ENCODE measurements at regions not wholly inside any gene's neighbourhood (a gene's known extent, or its start where the extent isn't known, plus 50 kb on each side); places are given as distances from the start of the nearest gene placed in this dataset.
A peak's percentile ranks its signal among the peaks of the same experiment; 100 is the strongest.

DNA sequence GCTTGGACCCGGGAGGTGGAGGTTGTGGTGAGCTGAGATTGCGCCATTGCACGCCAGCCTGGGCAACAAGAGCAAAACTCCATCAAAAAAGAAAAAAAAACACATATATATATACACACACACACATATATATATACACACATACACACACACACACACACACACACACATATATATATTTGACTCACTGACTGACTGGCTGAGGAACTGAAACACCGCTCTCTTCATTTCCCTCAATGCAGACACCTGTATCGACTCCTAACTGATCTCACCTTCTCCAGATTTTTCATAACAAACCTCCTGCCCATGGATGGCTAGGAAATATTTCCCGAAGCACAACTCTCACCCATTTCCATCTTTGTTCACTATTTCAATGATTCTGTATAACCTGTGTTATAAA is 140.7 kb upstream of the ANO3 start:
- Mint-ChIP-seq H3K36me3 (no peaks in the 10 kb centered on the region), H3K9me3 (peaks cover 5 to 17% of the 10 kb centered on the region in 2 donors), H3K27ac (peak overlapping the region in 1 of 2 donors; percentile 56)
- ATAC-seq (no peak), DNase-seq (ENCODE audit: low spot score in 2 of 2) (no peak)

DNA sequence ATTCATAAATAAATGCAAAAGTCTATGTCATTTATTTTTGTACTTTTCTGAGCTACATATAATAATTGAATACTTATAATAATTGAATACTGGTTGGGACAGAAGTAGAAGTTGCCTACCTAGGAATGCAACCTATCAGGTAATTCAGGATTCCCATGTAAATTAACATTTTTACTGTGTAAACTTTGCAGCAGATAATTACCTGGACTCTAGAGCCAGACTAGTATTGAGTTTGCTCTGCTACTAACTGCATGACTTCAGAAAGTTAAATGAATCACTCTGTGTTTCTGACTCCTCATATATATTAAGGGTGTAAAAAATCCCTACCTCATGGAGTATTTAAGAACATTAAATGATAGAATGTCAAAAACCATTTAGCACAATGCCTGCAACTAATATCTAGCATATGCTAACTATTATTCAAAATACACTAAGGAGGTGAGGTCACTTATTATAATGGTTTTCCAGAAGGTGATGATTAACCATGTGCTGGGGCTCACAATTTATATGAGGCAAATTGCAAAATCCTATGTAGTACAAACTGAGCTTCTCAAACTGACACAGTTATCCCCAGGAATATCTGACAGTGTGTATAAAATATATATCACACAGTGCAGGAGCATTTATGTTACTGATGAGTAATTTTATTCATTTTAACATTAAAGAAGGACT is 138.1 kb upstream of the ANO3 start:
- DNase-seq (ENCODE audit: low spot score in 2 of 2) (no peak), ATAC-seq (no peak)
- H3K9me3 Mint-ChIP-seq = peaks cover 17% of the 10 kb centered on the region in 2 donors
- H3K36me3 Mint-ChIP-seq = no peaks in the 10 kb centered on the region
- no peak overlapping the region for H3K27ac Mint-ChIP-seq

DNA sequence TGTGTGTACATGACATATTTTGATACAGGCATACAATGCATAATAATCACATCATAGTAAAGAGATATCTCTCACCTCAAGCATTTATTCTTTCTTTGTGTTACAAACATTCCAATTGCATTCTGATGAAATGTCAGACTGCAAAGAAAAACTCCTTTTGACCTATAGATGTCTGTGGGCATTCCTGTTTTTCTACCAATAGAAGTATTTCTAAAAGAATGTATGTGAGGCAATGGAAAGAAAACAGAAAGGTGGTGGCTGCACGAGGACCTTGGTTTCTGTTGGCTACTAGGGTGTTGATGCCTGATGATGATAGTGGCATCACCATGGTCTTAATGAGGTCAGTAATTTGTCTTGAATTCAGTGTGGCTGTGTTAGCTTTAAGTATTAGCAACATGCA is 137.0 kb upstream of the ANO3 start:
- DNase-seq (ENCODE audit: low spot score in 2 of 2) (no peak), ATAC-seq (no peak)
- Mint-ChIP-seq H3K36me3 (no peaks in the 10 kb centered on the region), H3K9me3 (peaks cover 17 to 18% of the 10 kb centered on the region in 2 donors), H3K27ac (no peak overlapping the region)

DNA sequence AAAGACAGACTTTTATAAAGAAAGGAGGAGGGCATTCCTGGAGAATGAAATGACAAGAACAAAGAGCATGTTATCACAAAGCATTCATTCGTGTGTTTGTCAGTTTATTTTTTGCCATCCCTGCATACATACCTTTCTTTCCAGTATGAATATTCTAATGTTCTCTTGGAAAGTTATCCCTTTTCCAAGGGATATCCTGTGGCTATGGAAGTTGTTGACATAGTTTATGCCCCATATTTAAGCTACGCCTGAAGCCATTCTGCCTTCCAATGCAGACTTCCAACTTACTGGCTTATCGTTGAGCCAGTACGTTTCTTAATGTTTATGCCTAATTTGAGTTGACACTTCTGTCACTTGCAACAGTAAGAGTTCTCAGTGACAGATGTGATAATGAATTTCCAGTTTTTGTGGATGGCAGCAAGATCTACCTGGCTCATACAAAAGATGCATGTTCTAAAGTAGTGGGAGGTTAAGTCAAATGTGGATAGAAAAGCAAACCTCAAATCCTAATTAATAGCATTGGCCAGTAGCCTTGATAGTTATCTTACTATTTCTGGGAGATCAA is 133.3 kb upstream of the ANO3 start:
- Mint-ChIP-seq H3K9me3 (peaks cover 9 to 13% of the 10 kb centered on the region in 2 donors), H3K27ac (no peak overlapping the region), H3K36me3 (no peaks in the 10 kb centered on the region)
- ATAC-seq = no peak
- DNase-seq (ENCODE audit: low spot score in 2 of 2) = no peak

DNA sequence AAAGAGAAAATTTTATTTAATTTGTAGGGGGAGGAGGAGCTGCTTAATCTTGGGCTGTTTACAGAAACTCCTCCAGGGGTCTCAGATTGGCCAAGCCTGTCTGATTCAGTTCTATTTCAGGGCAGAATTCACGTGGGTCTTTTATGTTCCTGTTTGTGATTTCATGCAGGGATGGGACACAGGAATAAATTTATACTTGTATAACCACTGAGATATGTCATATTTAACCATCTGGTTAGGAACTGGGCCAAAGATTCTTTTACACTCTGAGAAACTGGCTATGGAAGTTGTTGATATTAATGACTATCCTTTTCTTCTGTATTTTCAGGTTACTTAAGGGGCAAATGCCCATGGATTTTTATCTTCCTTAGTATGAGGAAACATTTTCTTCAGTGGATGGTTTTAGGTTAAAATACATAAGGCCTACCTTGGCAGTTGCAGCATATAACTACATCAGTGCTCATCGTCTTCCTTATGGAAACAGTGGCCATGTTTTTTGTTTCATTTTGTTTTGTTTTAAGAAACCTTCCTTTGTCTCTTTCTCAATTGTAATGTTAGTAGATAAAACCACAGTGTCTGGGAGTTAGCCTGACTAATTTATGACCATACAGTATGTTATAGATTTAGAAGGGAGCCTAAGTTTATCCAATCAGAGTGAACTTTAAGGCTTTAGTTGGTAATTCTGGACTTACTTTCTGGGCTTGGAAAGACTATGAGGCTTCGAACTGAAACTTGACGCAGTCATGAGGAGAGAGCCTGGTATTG is 132.4 kb upstream of the ANO3 start:
- Mint-ChIP-seq H3K36me3 (no peaks in the 10 kb centered on the region), H3K27ac (no peak overlapping the region), H3K9me3 (peaks cover 5 to 13% of the 10 kb centered on the region in 2 donors)
- ATAC-seq (no peak), DNase-seq (ENCODE audit: low spot score in 2 of 2) (no peak)

DNA sequence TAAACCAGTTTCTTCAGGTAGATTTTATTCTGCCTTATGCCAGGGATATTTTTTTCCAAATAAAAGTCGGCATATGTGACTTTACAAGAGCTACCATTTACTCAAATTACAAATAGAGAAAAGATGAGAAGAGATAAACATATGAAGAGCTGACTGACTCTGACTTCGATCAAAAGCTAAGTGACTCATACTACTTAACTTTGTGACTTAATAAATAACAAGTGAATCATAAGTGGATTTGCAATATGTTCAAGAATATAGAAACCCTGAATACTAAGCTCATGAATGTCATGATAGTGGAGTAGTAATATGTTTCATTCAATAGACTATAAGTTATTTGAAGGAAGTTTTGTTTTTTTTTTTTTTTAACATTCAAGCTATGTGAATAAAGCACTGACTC is 130.5 kb upstream of the ANO3 start:
- no peak for ATAC-seq

DNA sequence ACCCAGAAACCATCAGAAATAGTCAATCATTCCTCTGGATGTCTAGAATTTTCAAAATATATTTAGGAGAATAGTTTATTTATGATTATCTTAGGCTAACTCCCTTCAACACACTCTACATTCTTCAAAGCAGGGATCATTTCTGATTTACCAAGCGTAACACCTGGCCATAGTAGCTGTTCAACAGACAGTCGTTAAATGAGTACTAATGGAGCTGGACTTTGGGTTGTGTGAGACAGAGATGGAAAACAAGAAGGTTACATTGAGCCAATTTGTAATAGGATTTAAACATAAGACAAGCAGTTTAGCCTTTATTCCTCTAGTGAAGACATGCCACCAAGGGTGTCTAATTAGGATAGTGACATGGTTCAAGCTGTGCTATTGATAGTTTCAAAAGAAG is 129.2 kb upstream of the ANO3 start:
- ATAC-seq (no peak), DNase-seq (ENCODE audit: low spot score in 2 of 2) (no peak)
- Mint-ChIP-seq H3K9me3 (peaks cover 0 to 14% of the 10 kb centered on the region in 2 donors), H3K27ac (no peak overlapping the region), H3K36me3 (no peaks in the 10 kb centered on the region)

More for the DNA sequence above, 130.5 kb upstream of the ANO3 start:
- no peak overlapping the region for H3K27ac Mint-ChIP-seq
- peaks cover 0 to 13% of the 10 kb centered on the region in 2 donors for H3K9me3 Mint-ChIP-seq
- no peak for DNase-seq (ENCODE audit: low spot score in 2 of 2)
- H3K36me3 Mint-ChIP-seq = no peaks in the 10 kb centered on the region

DNA sequence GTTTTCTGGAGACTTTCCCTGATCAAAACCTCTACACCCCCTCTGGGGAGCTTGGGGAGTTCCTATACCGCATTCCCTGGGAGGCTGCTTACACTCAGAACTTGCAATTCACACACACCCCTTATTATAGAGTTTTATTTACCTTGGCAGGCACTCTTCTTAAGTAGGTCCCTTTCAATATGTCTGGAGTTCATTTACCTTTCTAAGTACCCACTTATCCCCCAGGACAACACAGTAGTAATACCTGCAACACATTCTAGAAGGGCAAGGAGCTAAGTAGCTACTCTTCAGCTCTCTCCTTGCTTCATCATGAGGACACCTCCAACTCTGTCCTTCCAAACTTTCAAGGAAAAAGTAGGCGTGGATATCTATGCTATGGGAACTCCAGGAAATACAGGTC is 127.8 kb upstream of the ANO3 start:
- ATAC-seq = no peak
- Mint-ChIP-seq H3K9me3 (peaks cover 0 to 6% of the 10 kb centered on the region in 2 donors), H3K27ac (no peak overlapping the region), H3K36me3 (no peaks in the 10 kb centered on the region)
- no peak for DNase-seq (ENCODE audit: low spot score in 2 of 2)

DNA sequence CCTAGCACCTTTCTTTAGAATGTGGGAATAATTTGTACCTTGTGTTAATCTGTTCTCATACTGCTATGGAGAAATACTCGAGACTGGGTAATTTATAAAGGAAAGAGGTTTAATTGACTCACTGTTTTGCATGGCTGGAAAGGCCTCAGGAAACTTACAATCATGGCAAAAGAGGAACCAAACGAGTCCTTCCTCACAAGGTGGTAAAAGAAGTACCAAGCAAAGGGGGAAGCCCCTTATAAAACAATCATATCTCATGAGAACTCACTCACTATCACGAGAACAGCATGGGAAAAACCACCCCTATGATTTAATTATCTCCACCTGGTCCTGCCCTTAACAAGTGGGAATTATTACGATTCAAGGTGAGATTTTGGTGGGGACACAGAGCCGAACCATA is 127.1 kb upstream of the ANO3 start:
- Mint-ChIP-seq H3K9me3 (peaks cover 0 to 8% of the 10 kb centered on the region in 2 donors), H3K27ac (no peak overlapping the region), H3K36me3 (no peaks in the 10 kb centered on the region)
- DNase-seq (ENCODE audit: low spot score in 2 of 2) (no peak), ATAC-seq (no peak)

DNA sequence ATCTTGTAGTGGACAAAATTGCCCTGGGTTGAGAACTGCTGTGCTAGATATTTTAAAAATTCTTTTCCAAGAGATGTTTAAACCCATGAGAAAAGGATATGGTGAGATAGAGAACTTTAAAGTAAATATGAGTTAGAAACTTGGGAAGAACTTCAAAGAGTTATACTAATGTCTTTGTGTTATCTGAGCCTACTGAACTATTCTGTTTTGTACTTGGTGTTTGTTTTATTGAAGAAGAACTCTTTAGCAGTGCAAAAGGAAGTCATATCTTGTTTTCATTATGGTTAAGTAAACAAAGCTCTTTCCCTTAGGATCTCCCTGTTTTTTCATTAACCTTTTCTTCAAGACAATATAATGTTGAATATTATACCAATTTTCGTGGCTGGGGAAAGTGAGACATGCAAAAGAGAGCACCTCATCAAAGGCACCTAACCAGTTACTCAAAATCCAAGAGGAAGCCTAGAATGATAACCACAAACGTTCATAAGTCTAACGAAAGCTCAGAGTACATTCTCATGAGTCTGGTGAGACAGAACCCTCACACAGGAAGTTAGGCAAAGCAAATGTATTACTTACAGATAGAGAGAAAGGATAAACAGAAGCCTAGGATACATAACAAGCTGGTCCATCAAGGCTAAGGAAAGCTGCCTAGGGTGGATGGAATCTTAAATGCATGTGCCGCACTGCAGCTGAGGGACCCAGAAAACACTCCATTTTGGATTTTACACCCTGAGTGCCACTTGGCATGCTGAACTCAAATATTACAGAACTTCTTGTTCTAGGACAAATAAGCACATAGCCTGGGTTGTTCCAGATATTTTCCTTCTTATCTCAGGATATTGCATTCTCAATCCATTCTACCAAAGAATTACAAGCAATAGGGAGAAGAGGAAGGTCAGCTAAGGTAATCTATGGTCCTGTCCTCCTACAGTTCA is 112.5 kb upstream of the ANO3 start:
- no peak for DNase-seq (ENCODE audit: low spot score in 2 of 2)
- Mint-ChIP-seq H3K36me3 (no peaks in the 10 kb centered on the region), H3K9me3 (peaks cover 9 to 11% of the 10 kb centered on the region in 2 donors), H3K27ac (no peak overlapping the region)
- ATAC-seq = no peak

DNA sequence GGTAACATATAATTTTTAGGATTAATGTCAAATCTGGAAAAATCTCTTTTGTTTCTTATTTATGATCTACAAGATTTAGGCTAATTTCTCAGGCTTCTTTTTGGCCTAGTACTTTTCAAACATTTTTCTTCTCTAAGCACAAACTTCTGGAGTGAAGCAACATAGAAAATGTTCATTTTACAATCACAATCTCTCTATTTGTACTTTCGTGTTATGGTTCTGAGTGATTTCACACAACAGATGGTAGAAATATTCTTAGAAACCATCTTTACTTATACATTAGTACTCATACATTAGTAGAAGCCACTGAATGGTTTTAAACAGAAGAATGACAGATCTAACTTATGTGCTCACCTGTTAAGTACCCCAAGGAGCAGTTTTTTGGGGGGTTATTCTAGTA is 106.3 kb upstream of the ANO3 start:
- Mint-ChIP-seq H3K27ac (no peak overlapping the region), H3K36me3 (no peaks in the 10 kb centered on the region), H3K9me3 (peaks cover 0 to 4% of the 10 kb centered on the region in 2 donors)
- DNase-seq (ENCODE audit: low spot score in 2 of 2) = no peak
- no peak for ATAC-seq

DNA sequence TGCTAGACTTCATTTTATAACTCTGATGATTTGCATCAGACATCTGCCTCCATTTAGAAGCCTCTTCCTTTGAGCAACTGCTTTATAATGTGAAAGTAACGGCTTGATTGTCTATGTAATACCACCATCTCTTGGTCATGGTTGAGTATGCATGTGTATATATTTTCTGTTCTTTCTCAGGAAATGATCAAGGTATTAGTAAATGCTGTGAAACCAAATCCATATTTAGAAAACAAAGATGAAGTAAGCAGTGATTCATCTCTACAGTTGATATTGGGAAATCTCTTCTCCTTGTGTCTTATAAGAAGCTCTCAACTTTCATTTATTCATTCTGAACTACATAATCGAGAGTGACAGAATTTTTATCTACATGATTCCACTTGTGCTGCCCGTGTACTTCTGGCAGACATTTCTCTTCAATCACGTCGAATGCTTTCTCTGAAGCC is 104.6 kb upstream of the ANO3 start:
- H3K27ac Mint-ChIP-seq = no peak overlapping the region
- H3K36me3 Mint-ChIP-seq = no peaks in the 10 kb centered on the region
- no peak for ATAC-seq
- H3K9me3 Mint-ChIP-seq = peaks cover 0 to 5% of the 10 kb centered on the region in 2 donors
- DNase-seq (ENCODE audit: low spot score in 2 of 2) = no peak

DNA sequence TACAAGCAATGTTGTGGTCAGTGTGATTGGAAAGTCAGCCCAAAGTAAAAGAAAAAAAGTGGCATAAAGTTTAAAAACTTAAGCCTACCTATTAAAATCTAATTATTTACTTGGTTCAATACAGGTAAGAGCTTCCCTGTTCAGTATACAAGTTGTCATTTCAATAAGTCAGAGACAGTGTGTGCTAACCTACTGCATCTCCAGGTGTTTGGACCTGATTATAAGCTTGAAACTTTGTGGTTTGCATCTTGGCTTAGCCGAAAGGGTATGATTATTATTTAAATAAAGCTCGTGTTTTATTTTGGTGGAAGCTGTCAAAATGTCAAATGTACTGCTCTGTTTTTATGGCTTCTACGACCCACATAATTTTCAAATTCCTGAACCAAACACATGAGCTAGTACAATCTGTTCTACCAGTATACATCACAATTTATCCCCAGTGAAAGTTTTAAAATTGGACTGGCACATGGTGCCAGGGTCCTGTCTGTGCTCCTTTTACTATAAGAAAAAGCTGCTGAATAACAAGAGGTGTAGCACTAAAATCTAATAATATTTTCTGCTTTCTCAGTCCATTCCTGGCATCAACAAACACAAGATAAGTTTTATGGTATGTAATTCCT is 103.9 kb upstream of the ANO3 start:
- peaks cover 0 to 6% of the 10 kb centered on the region in 2 donors for H3K9me3 Mint-ChIP-seq
- no peak for ATAC-seq
- H3K27ac Mint-ChIP-seq = no peak overlapping the region

DNA sequence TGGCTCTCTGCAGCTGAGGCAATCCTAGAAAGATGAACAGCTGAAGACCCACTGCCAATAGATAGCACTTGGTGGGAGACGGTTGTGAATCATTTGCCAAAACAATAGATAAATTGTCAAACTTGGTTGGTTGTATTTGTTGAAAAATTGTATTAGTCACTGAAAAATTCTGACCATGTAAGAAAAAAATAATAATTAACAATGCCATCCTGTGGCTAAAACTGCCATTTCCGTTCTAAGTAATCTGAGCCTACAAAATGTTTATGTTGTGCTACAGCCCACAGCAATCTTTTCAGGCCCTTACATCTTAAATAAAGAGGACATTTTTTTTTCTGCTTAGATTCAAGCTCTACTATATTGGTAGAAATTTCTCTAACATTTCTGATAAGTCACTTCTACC is 103.2 kb upstream of the ANO3 start:
- ATAC-seq (no peak), DNase-seq (ENCODE audit: low spot score in 2 of 2) (no peak)
- H3K27ac Mint-ChIP-seq = no peak overlapping the region
- peaks cover 0 to 6% of the 10 kb centered on the region in 2 donors for H3K9me3 Mint-ChIP-seq
- no peaks in the 10 kb centered on the region for H3K36me3 Mint-ChIP-seq

More for the DNA sequence above, 103.9 kb upstream of the ANO3 start:
- H3K36me3 Mint-ChIP-seq = no peaks in the 10 kb centered on the region
- no peak for DNase-seq (ENCODE audit: low spot score in 2 of 2)

DNA sequence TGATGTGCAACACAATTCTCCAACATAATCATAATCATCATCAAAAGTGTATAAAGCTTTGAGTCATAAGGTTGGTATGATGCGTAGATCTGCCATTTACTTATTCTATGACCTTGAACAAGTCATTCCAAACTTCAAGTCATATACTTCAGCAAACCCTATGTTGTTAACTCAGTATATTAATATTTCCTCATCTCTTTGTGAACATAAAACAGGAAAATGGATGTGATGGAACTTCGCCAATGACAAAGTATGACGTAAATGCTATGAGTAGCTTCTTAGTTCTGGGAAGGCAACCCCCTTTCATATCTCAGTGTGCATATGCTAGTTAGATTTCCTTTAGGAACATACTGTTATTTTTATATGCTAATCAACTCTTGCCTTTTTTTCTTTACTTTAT is 102.7 kb upstream of the ANO3 start:
- DNase-seq (ENCODE audit: low spot score in 2 of 2) (no peak), ATAC-seq (no peak)
- H3K27ac Mint-ChIP-seq = no peak overlapping the region
- peaks cover 0 to 6% of the 10 kb centered on the region in 2 donors for H3K9me3 Mint-ChIP-seq
- H3K36me3 Mint-ChIP-seq = no peaks in the 10 kb centered on the region

DNA sequence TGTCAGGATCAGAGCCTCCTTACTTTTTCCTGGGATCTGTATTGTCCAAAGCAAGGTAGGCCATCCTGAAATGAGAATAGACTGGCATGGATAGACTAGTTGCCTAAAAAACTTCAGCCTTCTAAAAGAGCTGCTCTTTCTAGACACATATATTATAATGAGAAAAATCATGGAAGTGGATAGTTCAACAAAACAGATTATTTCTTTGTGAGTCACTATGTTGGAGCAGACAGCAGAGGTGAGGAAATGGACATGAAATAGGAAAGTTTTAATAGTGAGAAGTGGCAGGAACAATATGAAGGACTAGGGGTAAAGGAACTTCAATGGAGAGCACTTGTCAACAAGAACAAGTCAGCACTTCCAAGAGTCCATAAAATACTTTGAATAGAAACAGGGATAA is 101.9 kb upstream of the ANO3 start:
- H3K27ac Mint-ChIP-seq = peak overlapping the region in 1 of 2 donors; percentile 9
- peaks cover 3 to 9% of the 10 kb centered on the region in 2 donors for H3K9me3 Mint-ChIP-seq
- no peak for ATAC-seq
- no peaks in the 10 kb centered on the region for H3K36me3 Mint-ChIP-seq
- DNase-seq (ENCODE audit: low spot score in 2 of 2) = no peak

All from activated naive CD4-positive, alpha-beta T cell treated with anti-CD3 and anti-CD28 coated beads, Interleukin-2, amount 50 U/mL, for 72 hours (primary cell).